HG02943 (cell line): ENCODE measurements at regions not wholly inside any gene's neighbourhood (a gene's known extent, or its start where the extent isn't known, plus 50 kb on each side); places are given as distances from the start of the nearest gene placed in this dataset.

Experiments used
- ATAC-seq: cut with Tn5 transposase; IDR thresholded peaks from one replicate; pipeline ENCODE4 v1.9.1; 2021; ENCODE audit warnings: mild to moderate bottlenecking, low read depth, moderate library complexity; ENCODE audit not compliant: unreplicated experiment

- no peak for ATAC-seq
These were observed 138.1 kb downstream of the LACC1 start for GRCh38 chr13:44017756-44018309.

- ATAC-seq: no peak
These were observed 139.9 kb downstream of the LACC1 start for GRCh38 chr13:44019651-44020050.

- ATAC-seq: no peak
These were observed 141.7 kb downstream of the LACC1 start for GRCh38 chr13:44021422-44021821.

GRCh38 chr13:44022196-44022595 is 142.5 kb downstream of the LACC1 start:
- no peak for ATAC-seq

GRCh38 chr13:44024167-44024845 is 144.6 kb downstream of the LACC1 start:
- ATAC-seq: no peak

GRCh38 chr13:44024846-44025195 is 145.1 kb downstream of the LACC1 start:
- ATAC-seq: no peak

GRCh38 chr13:44026194-44026593 is 146.5 kb downstream of the LACC1 start:
- ATAC-seq: no peak

GRCh38 chr13:44028734-44029133 is 149.0 kb downstream of the LACC1 start:
- ATAC-seq: no peak

GRCh38 chr13:44030615-44031014 is 150.9 kb downstream of the LACC1 start:
- no peak for ATAC-seq

GRCh38 chr13:44031555-44031954 is 151.9 kb downstream of the LACC1 start:
- ATAC-seq: no peak

GRCh38 chr13:44032802-44033201 is 153.1 kb downstream of the LACC1 start:
- ATAC-seq: no peak

- no peak for ATAC-seq
These were observed 155.7 kb downstream of the LACC1 start for GRCh38 chr13:44035400-44035799.

GRCh38 chr13:44040070-44040817 is 160.5 kb downstream of the LACC1 start:
- ATAC-seq: no peak

- no peak for ATAC-seq
These were observed 161.1 kb downstream of the LACC1 start for GRCh38 chr13:44040818-44041100.

GRCh38 chr13:44044547-44045179 is 165.0 kb downstream of the LACC1 start:
- ATAC-seq: no peak

- ATAC-seq: no peak
These were observed 165.5 kb downstream of the LACC1 start for GRCh38 chr13:44045180-44045562.

GRCh38 chr13:44046428-44046827 is 166.7 kb downstream of the LACC1 start:
- no peak for ATAC-seq

- no peak for ATAC-seq
These were observed 168.6 kb downstream of the LACC1 start for GRCh38 chr13:44048326-44048725.

GRCh38 chr13:44049081-44049945 is 169.6 kb downstream of the LACC1 start:
- no peak for ATAC-seq

- no peak for ATAC-seq
These were observed 170.9 kb downstream of the LACC1 start for GRCh38 chr13:44050450-44051063.
